Gastroesophageal sphincter (tissue), 3 donors: ENCODE measurements at regions not wholly inside any gene's neighbourhood (a gene's known extent, or its start where the extent isn't known, plus 50 kb on each side); places are given as distances from the start of the nearest gene placed in this dataset.

Experiments
- EP300 ChIP-seq: sonication (generic); formaldehyde crosslinking; IDR thresholded peaks from one replicate; pipeline ENCODE4 v1.6.1; 2017; ENCODE audit warnings: antibody characterized with exemption, mild to moderate bottlenecking
- POLR2A ChIP-seq, 2 donors: fragments of 450-650 bp; IDR thresholded peaks; one replicate each; pipeline ENCODE4 v1.6.1; 2017; ENCODE audit warnings: antibody characterized with exemption in 2 of 2, mild to moderate bottlenecking in 2 of 2, moderate library complexity in 1 of 2
- POLR2AphosphoS5 ChIP-seq: sonication (generic); formaldehyde crosslinking; IDR thresholded peaks from one replicate; pipeline ENCODE4 v1.6.1; 2017; ENCODE audit warnings: antibody characterized with exemption
- TF ChIP-seq, protein P1 (sequence below), 4 experiments: fragments of 200-600 bp in 2 of 4; fragments of 450-650 bp in 2 of 4; sonication (generic) in 1 of 4; IDR thresholded peaks; one replicate each; pipeline ENCODE4 v1.5.1; 2017 to 2019; ENCODE audit warnings: antibody characterized with exemption in 4 of 4, mild to moderate bottlenecking in 2 of 4, moderate library complexity in 2 of 4

DNA sequence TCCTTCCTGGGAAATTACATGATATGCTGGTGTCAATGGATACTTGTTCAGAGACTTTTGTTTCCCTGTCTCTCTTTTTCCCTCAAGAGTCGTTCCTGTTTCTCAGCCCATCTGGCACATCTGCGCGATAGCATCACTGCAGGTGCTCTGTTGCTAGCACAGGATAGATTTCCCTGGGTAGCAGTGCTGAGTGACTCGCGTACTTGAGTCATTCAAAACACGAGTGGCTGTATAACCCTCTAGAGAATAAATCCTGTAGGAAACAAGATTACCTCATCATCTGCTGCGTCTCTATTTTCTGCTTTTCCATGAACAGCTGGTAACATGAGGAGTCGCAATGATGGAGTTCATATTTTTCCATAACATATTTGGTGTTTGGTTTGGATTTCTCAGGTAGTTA is 452.0 kb upstream of the FZD8 start:
- TF ChIP-seq, protein P1, sequence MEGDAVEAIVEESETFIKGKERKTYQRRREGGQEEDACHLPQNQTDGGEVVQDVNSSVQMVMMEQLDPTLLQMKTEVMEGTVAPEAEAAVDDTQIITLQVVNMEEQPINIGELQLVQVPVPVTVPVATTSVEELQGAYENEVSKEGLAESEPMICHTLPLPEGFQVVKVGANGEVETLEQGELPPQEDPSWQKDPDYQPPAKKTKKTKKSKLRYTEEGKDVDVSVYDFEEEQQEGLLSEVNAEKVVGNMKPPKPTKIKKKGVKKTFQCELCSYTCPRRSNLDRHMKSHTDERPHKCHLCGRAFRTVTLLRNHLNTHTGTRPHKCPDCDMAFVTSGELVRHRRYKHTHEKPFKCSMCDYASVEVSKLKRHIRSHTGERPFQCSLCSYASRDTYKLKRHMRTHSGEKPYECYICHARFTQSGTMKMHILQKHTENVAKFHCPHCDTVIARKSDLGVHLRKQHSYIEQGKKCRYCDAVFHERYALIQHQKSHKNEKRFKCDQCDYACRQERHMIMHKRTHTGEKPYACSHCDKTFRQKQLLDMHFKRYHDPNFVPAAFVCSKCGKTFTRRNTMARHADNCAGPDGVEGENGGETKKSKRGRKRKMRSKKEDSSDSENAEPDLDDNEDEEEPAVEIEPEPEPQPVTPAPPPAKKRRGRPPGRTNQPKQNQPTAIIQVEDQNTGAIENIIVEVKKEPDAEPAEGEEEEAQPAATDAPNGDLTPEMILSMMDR (IDR thresholded peaks at IDR 0.05) = no peak
- TF ChIP-seq POLR2A (IDR thresholded peaks at IDR 0.05) (no peak), POLR2AphosphoS5 (no peak), EP300 (no peak)
